Inflammatory macrophage treated with lipopolysaccharide for 4 hours (primary cell): ENCODE measurements at regions not wholly inside any gene's neighbourhood (a gene's known extent, or its start where the extent isn't known, plus 50 kb on each side); places are given as distances from the start of the nearest gene placed in this dataset.

Experiments
- DNase-seq: peaks from one replicate; pipeline ENCODE4 v3.0.0-alpha.2; 2020

DNA sequence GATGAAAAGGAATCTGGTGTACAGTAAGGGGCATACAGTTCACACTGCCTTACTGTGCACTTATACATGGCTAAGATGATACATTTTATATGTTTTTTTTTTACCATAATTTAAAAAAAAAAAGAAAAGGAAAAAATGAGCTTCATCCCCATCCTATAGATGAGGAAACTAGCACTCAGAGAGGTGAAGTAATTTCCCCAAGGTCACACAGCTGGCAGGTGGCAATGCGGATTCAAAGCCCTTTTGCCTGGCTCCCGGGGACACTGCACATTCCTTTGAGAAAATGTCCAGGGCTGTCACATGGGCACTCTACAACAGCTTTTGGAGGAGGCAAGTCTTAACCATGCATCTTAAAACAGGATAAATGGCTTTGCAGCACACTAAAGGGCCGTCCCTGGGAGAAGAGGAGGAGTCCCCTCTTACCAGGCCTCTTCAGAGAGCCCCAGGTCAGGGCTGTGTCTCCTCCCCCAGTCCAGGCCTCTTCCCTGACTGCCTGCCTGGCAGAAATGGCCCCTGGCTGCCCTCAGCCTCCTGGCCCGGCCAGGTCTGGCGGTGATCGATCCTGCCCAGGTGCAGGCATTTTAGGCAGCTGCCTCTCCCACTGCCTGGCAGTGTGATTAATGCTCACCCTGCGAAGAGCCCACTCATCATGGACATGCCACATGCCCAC lies 95.1 kb upstream of the LINGO1 start:
- no peak for DNase-seq

DNA sequence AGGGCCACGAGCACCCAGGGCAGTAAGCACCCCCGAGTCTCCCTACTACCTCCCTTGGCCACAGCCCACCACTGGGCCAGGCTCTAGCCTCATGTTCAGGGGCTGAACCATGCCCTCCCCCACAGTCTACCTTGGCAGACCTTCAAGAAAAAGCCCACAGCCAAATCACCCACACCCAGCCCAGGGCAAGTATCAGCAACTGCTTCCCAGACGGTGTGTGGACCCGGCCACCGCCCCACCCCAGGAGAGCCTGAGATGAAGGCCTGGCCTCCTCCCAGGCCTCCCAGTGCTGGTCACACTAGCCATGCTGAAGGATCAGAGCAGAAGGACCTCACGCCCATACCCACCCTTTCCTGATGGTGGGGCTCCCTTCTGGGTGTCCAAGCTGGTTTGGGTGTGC lies 92.0 kb upstream of the LINGO1 start:
- no peak for DNase-seq

DNA sequence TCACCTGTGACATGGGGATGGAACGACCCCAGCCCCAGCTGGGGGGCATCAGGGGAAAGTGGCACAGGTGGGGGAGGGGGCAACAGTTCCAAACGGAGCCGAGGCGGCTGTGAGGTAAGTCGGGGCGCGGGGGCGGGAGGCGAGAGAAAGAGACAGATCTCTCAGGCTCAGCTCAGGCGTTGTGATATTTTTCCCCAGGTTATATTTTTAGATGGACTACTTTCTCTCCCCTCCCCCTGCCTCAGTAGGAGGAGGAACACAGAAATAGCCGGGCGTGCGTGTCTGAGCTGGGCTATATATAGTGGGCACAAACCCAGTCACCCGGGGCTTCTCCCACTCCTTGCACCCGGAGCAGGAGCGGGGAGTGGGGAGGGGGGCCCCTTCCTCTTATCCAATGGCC lies 91.0 kb upstream of the LINGO1 start:
- no peak for DNase-seq

DNA sequence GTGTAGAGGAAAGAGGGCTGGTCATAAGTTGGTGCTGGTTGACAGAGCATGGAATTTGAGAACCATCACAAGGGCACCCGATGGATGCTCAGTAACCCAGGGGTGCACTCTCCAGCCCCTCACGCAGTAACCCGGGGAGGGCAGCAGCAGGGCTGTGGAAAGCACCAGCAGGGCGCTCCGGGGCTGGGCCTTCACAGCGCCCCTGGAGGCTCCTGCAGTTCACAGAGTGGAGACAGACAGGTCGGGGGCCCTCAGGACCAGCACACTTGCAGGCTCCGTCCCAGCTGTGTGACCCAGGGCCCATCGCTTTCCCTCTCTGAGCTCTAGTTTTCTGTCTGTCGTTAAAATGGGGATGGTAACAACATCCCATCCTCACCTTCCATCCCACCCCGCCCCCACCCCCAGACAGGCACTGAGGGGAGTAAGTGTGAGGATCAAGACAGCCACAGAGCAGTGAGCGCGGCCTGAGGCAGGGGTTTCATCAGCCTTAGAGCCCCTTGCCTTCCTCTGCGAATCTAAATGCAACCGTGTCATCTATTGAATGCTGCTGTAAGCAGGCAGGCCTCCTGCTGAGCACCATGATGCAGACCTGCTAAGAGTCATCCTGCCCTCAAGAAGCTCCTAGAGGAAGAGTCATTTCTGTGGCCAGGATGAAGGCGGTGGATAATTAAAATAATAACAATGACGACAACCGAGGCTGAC lies 90.2 kb upstream of the LINGO1 start:
- no peak for DNase-seq

DNA sequence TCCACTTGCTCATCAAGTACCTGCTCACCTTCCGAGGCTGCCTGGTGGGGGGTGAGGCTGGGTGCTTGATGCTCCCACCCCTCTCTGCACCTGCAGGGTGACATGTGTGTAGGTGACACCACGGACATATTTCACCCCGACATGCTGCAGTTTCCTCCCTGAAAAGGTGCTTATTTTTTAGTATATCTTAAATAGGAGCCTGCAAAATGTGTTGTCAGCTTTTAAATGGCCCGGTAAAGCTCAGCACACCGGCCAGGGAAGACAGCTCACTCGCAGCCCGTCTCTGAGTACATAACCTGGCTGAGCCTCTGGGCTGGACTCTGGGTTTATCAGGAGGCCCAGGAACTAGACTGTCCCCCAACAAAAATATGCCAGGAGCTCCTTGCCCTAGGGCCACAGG lies 89.3 kb upstream of the LINGO1 start:
- DNase-seq, result no peak

DNA sequence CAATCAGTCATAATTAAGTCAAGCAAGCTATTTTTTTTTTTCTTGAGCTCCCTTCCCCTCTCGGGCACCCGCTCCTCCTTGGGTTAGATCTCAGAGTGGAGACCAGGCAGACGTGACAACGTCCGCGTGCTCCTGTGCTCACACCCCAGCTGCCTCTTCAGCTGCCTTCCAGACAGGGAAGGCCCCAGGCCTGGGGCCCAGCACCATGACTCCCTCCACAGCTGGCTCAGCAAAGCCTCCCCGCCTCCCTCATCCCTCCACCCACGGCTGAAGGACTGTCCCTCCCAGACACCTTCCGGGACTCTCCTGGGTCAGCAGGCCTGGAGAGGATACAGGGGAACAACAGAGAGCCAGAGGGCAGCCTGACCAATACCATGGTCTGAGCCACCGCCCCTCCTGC lies 87.9 kb upstream of the LINGO1 start:
- no peak for DNase-seq

DNA sequence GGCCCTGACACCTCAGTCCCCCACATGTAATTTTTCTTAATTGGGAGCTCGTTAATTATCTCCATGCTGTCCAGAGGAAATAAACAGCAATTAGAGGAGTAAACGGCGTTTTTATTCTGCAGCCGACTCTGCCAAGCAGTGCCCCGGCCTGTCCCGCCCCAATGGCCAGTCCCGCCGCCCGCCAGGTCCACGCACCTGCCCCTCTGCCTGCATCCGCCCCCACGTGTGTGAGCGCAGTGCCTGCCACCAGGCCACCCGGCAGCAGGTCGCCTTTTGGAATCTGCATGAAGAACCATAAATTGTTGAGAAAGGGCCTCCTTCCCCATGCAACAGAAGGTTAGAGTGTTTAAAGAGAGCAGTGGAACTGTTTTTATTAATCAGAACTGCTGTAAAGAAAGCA lies 87.5 kb upstream of the LINGO1 start:
- no peak for DNase-seq

DNA sequence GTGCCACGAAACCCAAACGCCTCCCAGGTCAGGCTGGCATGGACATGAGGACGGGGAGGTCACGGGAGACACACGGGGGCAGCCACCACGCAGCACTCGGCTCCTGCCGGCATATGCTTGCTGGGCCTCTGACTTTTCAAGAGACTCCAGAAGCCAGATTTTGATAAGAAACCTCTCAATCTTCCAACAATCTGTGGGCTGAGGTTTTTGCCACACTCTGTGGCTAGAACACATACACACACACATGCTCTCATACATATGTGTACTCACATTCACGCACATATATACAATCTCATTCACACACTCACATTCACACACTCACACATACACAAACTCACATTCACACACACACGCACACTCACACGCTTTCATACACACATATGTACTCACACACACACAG lies 86.7 kb upstream of the LINGO1 start:
- DNase-seq, result no peak

DNA sequence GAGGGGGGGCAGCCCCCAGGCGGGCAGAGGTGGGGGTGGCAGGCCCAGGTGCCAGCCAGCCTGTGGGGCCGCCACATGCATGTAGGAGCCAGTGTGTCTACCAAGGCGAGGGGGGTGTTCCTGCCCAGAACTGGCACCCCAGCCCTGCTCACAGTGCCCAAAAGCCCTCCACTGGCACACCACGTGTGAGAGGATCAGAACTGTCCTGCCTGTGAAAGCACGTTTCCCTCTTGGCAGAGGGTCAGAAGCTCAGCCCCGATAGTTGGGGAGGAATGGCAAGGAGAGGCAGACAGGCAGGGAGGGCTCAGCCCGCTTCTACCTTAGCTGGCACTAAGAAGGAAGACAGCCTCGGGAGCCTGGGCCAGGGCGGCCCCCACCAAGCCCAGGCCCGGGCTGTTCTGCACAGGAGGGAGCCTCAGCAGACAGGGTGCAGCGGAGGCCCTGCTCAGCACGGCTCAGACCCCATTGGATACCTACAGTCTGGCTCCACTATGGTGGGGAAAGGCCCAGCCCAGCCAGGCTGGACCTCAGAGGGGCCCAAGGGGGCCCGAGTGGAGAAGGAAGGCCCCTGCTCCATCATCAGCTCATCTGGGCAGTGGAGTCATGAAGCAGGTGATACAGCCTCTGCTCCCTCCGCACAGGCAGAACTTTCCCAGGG lies 84.8 kb upstream of the LINGO1 start:
- no peak for DNase-seq

DNA sequence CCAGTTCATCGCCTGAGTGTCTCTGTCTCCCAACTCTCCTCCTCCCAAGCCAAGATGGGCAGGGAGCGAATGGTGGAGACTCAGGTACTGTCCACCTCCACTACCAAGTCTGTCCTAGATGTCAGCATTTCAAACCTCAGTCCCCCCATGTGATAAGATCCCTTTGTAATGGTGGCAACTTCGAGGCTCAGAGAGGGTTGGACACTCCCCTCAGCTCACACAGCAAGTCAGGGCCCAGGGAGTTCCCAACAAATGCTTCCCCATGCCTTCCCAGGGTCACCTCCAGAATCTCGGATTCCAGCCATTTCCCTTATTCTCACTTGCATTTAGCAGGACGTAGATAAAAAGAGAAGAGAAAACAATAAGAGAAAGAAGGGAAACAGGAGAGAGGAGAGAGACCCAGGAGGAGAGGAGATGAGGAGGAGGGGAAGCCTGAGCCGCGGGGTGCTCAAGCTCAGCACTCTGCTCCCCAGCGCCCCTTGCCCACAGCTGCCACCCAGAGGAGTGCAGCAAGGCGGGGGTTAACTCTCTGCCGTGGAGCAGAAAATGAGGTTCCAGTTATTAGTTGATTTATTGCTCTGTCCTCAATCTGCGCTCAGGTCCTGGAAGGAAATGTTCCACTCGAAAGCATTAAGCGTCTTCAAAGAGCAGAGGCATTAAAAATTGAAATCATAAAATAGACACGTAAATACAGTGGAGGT lies 84.1 kb upstream of the LINGO1 start:
- no peak for DNase-seq

DNA sequence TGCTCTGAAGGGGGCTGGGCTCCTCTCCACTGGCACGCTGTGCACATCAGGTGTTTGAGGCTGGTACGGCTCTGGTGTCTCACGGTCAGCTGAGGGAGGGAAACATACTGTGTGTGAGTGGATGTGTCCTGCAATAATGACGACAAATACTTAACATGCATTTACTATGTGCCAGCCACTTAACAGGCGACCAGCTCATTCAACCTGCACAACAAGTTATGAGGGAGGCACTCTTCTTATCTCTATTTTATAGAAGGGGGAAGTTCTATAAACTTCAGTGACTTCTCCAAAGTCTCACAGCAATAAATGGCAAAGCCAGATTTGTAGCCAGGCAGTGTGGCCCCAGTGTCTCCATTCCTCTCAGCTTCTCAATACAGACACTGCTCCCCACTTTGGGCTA lies 83.1 kb upstream of the LINGO1 start:
- DNase-seq, result no peak

DNA sequence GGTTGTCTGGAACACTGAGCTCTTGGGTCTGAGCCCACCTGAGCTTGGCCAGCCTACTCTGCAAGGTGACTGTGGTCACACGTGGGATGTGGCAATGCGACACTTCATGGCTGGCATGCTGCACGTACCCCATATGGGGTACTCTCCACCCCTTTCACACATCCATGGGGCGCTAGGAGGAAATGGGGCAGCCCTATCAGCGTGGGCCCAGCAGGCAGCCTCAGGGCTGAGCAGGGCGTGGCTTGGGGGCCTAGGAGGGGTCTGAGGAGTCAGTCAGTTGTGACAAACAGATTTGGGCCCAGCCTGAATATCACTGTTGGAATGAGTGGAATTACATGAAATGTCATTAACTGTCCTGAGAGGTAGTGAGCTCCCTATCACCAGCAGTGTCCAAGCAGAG lies 82.3 kb upstream of the LINGO1 start:
- DNase-seq, result no peak

DNA sequence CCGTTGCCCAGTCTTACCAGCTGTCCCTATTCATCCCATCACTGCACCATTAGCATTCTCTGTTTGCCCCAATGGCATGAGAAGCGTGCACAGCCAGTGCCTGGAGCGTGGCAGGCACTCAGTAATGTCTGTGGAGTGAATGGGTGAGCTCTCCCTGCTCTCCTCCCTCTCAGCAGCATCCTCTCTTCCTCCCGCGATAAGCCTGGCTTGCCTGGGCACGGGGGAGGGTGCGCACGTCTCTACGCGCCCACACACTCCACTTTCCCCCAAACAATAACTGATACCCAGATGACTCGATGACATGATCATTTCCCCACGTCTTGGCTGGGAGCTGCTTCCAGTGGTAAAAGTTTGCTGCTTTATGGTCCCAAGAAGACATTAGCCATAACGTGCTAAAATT lies 81.8 kb upstream of the LINGO1 start:
- DNase-seq, result no peak

DNA sequence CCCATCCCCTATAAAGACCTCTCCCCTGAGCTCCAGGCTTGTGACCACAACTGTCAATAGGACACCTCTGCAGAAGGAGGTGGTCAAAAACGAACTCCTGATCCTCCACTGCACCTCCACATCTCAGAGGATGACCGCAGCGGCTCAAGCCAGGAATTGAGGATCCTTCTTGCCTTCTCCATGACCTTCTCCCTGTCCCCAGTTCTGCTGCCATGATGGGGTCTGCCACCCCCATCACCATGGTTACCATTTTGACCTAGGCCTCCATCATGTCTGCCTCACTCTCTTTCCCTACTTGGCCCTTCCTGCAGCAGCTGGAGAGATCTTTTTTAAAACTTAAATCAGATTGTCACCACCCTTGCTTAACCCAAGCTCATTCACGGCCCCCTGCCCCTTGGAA lies 81.3 kb upstream of the LINGO1 start:
- DNase-seq, result no peak

DNA sequence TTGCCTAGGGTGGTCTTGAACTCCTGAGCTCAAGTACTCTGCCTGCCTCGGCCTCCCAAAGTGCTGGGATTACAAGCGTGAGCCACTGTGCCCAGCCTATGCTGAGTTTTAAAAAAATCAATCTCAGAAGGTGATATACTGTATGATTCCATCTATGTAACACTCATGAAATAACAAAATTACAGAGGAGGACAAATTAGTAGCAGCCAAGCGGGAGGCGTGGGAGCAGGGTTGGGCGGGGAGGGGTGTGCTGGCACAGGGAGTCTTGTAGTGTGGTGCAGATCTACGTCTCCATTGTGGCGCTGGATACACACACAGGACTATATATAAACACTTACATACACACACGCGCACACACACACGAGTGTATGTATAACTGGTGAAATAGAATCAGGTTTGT lies 80.6 kb upstream of the LINGO1 start:
- no peak for DNase-seq

DNA sequence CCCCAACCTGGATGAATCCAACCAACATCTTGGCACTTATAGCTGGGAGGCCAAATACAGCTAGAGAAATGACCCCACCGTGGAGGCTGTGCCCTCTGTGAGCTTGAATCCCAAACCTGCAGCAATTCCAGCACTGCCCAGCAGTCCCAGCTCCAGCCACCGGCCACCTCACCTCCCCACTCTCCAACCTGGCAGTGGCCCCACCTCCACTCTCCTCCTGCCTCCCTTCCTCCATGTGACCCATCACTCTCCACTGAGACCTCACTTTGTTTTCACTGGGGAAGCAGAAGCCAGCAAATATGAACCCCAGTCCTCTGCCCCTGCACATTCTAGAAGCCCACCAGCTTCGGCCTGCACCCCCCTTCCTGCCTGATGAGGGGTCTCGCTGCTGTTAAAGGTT lies 79.7 kb upstream of the LINGO1 start:
- no peak for DNase-seq

DNA sequence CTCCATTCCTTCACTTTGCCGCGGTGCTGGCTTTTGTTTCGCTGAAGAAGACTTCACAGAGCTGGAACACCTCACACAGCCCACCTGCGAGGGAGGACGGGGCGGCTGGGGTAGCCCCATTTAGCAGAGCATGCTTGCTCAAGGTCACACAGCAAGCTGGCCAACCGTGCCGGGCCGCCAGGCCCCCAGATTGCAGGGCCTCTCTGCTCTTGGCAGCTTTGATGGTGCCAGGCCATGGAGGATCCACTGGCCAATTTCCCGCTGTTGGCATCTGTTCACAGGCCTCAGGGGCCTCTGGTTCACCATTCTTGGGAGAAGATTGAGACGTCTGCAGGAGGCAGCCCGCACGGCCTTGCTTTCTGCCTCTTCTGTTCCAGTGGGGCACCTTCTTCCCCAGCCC lies 77.9 kb upstream of the LINGO1 start:
- DNase-seq, result no peak

DNA sequence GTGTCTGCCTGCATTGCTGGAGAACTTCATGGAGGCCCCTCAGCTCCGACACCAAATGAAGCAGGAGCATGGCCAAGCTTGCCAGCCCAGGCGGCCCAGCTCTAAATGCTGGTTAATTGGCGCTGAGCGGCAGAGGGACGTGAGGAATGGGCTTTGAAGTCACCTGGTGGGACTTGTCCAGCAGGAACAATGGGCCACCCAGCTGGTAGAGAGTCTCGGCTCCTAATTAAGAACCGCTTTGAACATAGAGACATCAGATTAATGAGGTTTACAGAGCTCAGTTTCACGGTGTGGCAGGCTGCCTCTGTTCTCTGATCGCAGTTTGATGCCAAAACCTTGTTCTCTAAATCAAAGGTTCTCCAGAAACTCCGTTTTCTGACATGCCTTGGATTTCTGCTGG lies 77.5 kb upstream of the LINGO1 start:
- no peak for DNase-seq

DNA sequence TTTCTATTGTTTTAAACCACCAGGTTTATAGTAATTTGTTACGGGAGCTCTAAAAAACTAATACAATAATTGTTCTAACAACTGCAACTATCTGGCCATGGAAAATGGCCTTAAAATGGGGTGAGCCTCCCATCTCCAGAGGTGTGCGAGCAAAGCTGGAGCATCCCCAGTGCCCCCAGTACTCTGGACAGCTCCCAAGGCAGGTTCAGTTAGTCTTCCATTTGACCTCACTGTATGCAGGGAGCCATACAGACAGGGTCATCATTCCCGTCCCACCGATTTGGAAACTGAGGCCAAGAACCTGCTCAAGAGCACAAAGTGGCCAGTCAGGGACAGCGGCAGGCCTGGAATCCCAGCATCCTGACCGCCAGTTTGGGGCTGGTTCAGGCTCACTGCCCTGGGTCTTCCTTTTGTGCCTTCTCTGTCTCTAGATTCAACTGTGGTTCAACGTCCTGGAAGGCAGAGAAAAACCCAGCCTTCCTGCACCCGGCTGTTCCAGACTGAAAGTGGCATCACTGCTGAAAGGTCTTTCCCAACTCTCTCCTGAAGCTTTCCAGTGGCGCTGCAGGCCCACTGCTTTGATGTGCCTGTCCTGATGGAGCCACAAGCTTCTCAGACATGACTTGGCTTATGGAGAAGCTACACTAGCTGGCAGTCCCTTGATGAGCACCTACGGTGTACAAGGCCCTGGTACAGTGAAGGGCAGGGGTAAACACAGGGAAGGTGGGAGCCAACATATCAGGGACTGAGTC lies 76.6 kb upstream of the LINGO1 start:
- no peak for DNase-seq

DNA sequence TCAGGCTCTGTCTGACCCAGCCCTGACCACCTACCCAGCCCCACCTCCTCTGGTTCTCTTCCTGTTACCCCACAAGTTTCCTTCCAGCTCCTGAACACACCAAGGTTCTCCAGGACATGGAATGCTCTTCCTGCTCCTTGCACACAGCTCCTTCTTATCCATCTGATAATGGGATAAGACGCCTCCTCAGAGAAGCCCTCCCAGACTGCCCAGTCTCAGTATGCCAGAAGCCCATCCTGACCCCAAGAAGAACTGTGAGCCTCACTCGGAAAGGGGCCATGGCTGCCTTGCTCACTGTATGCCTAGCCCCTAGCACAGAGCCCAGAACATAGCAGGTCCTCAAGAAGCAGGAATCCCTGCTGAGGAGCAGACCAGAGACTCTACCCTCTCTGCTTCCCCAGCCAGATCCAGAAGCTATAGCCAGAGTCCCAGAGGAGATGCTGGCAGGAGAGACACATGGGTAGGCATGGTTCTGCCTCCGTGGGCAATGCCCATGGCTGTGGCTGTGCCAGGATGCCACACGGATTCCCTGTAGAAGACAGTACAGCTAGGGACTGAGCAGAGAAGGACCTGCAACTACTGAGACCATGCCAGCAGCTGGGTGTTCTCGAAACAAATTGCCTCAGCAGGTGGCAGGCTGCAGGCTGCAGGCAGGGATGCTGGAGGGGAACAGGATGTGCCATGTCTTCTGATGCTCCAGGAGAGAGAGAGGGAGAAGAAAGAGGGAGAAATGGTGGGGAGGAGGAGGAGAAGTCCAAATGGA lies 74.0 kb upstream of the LINGO1 start:
- no peak for DNase-seq

DNA sequence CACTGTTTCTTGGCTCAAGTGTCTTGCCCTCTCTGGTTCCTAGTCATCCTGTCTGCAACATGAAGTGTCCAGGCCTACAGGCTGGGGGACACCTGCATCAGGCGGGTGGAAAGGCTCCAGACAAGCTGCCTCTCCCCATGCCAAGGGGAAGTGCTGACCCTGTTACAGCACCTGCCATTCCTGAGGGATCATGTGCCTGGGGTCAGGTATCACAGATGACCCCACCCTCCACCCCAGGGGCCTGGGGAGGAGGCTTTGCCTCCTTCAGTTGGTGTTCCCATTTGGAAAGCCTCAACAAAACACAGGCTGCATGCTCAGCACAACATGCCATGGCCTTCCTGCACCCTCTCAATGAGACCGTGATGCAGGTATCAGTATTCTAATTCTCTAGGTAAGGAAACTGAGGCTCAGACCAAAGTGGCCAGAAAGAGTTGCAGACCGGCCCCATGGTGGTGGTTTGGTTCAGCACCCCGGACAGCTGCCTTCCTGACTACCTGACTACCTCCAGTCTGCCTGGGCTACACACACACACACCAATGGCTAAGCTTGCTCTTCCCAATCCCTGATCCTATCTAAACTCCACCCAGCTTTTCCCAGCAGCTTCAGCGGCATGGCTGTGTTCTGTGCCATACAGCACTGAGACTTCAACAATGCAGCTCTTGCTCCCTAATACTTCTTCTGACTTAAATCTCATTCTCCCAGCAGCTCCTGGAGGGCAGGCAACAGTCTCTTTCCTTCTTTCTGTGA lies 69.7 kb upstream of the LINGO1 start:
- no peak for DNase-seq

DNA sequence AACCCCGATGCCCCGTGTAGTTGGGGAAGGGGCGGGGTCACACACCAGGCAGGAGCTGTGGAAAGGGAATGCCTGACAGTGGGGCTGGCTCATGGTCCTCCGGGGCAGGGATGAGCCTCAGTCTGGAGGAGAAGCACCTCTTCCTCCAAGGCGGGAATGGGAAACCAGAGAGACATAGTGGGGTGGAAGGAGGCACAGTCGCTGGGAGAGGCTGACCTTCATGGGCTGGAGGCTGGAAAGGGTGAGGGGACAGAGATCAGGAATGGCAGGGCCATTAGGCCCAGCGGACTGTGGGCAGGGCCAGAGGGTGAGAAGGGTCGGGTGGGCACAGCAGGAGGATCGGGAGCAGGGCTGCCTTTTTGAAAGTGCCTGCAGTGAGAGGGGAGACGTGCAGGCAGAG lies 65.8 kb upstream of the LINGO1 start:
- DNase-seq, result no peak
